AG04449 (cell line): ENCODE measurements at regions not wholly inside any gene's neighbourhood (a gene's known extent, or its start where the extent isn't known, plus 50 kb on each side); places are given as distances from the start of the nearest gene placed in this dataset.
"Not testable (repeated sequence)": the region's sequence is repeated elsewhere in the genome, so short reads cannot be mapped to it uniquely, and the experiment has no call there.

Experiments
- CTCF ChIA-PET: fragments of 350-600 bp; formaldehyde crosslinking; extraction: SDS; loops from one replicate; lab custom pipeline; 2021; ENCODE audit warnings: antibody characterized with exemption; lab: Yijun Ruan, JAX
- POLR2A ChIA-PET: fragments of 400-600, 350-600 bp; formaldehyde crosslinking; extraction: SDS; loops from one replicate; lab custom pipeline; 2020; ENCODE audit warnings: antibody characterized with exemption, inconsistent platforms; lab: Yijun Ruan, JAX
- DNase-seq: peaks from one replicate; pipeline ENCODE4 v3.0.0-alpha.2; 2010; ENCODE audit warnings: low read depth, low spot score
- H3K4me3 ChIP-seq: 2 replicates; pipeline ENCODE4 v1.5.1; 2011; ENCODE audit warnings: low read depth, mild to moderate bottlenecking, control low read depth, low read length
- CTCF ChIP-seq: IDR thresholded peaks from one replicate; pipeline ENCODE4 v1.5.1; 2011; ENCODE audit warnings: mild to moderate bottlenecking, moderate library complexity, low read length, control low read depth, inconsistent platforms; ENCODE audit not compliant: insufficient read depth; ENCODE audit errors: missing control alignments

GRCh38 chr22:23433127-23434005 is 146.7 kb downstream of the IGLL1 start:
- POLR2A ChIA-PET, H3K4me3 ChIP-seq, DNase-seq, CTCF ChIA-PET: not testable (repeated sequence)
- peak; percentile 34 for TF ChIP-seq CTCF

- POLR2A ChIA-PET, DNase-seq, H3K4me3 ChIP-seq, CTCF ChIA-PET: not testable (repeated sequence)
Measured at GRCh38 chr22:23432719-23433118, 147.4 kb downstream of the IGLL1 start.

- TF ChIP-seq CTCF, result no peak
- no peak for DNase-seq
- ChIA-PET CTCF (no interaction called here), POLR2A (no interaction called here)
- H3K4me3 ChIP-seq, result no peak overlapping the region
Measured at GRCh38 chr22:23431337-23432072, 148.6 kb downstream of the IGLL1 start.

- CTCF ChIA-PET, DNase-seq, H3K4me3 ChIP-seq, POLR2A ChIA-PET: not testable (repeated sequence)
Measured at GRCh38 chr22:23424551-23425068, 155.5 kb downstream of the IGLL1 start.

- POLR2A ChIA-PET, result no interaction called here
- DNase-seq, result no peak
- no peak for TF ChIP-seq CTCF
- no peak overlapping the region for H3K4me3 ChIP-seq
- CTCF ChIA-PET, result no interaction called here
Measured at GRCh38 chr22:23424031-23424430, 156.1 kb downstream of the IGLL1 start.

- DNase-seq, POLR2A ChIA-PET, H3K4me3 ChIP-seq, CTCF ChIA-PET: not testable (repeated sequence)
Measured at GRCh38 chr22:23422281-23422680, 157.8 kb downstream of the IGLL1 start.

GRCh38 chr22:23421300-23421699 is 158.8 kb downstream of the IGLL1 start:
- POLR2A ChIA-PET, H3K4me3 ChIP-seq, CTCF ChIA-PET, DNase-seq: not testable (repeated sequence)

GRCh38 chr22:23419931-23420330 is 160.2 kb downstream of the IGLL1 start:
- POLR2A ChIA-PET, result no interaction called here
- no peak for DNase-seq
- no peak for TF ChIP-seq CTCF
- no peak overlapping the region for H3K4me3 ChIP-seq
- CTCF ChIA-PET, result no interaction called here
